Hepatocyte (in vitro differentiated cells): ENCODE measurements at regions not wholly inside any gene's neighbourhood (a gene's known extent, or its start where the extent isn't known, plus 50 kb on each side); places are given as distances from the start of the nearest gene placed in this dataset.

Source experiments
- DNase-seq: peaks from one replicate; pipeline ENCODE4 v3.0.0-alpha.2; 2016; ENCODE audit warnings: low spot score
- H2AFZ ChIP-seq: fragments of 200-600 bp; sonication (generic); 2 replicates; pipeline ENCODE4 v1.6.0; 2016; ENCODE audit warnings: antibody characterized with exemption, mild to moderate bottlenecking
- H3K27ac ChIP-seq: fragments of 200-600 bp; sonication (generic); 2 replicates; pipeline ENCODE4 v1.5.1; 2016; ENCODE audit warnings: mild to moderate bottlenecking
- H3K27me3 ChIP-seq: fragments of 200-600 bp; sonication (generic); 2 replicates; pipeline ENCODE4 v1.6.1; 2016
- H3K36me3 ChIP-seq: fragments of 200-600 bp; sonication (generic); replicated peaks from 2 replicates; pipeline ENCODE4 v1.5.1; 2016; ENCODE audit warnings: low read depth; ENCODE audit not compliant: insufficient read depth
- H3K4me1 ChIP-seq: fragments of 200-600 bp; sonication (generic); 2 replicates; pipeline ENCODE4 v1.5.1; 2016; ENCODE audit warnings: mild to moderate bottlenecking, moderate library complexity; ENCODE audit not compliant: insufficient read depth
- H3K4me2 ChIP-seq: fragments of 200-600 bp; sonication (generic); 2 replicates; pipeline ENCODE4 v1.6.0; 2016
- H3K4me3 ChIP-seq: fragments of 200-600 bp; sonication (generic); 2 replicates; pipeline ENCODE4 v1.5.1; 2016; ENCODE audit warnings: mild to moderate bottlenecking
- H3K79me2 ChIP-seq: fragments of 200-600 bp; sonication (generic); 2 replicates; pipeline ENCODE4 v1.6.0; 2017; ENCODE audit warnings: mild to moderate bottlenecking
- H3K9me2 ChIP-seq: fragments of 200-600 bp; sonication (generic); replicated peaks from 2 replicates; pipeline ENCODE4 v1.6.0; 2017; ENCODE audit warnings: mild to moderate bottlenecking; ENCODE audit not compliant: insufficient read depth
- H3K9me3 ChIP-seq: fragments of 200-600 bp; sonication (generic); 2 replicates; pipeline ENCODE4 v1.5.1; 2016; ENCODE audit warnings: low read depth, mild to moderate bottlenecking
- H4K20me1 ChIP-seq: fragments of 200-600 bp; sonication (generic); 2 replicates; pipeline ENCODE4 v1.6.0; 2016; ENCODE audit warnings: mild to moderate bottlenecking; ENCODE audit not compliant: insufficient read depth, poor library complexity, severe bottlenecking
- CTCF ChIP-seq: fragments of 200-600 bp; sonication (generic); IDR thresholded peaks from 2 replicates; pipeline ENCODE4 v1.5.1; 2016; ENCODE audit warnings: antibody characterized with exemption, mild to moderate bottlenecking; ENCODE audit not compliant: poor library complexity
- EZH2 ChIP-seq: fragments of 200-600 bp; sonication (generic); IDR thresholded peaks from 2 replicates; pipeline ENCODE4 v1.6.1; 2016; ENCODE audit warnings: antibody characterized with exemption, mild to moderate bottlenecking, borderline replicate concordance
- EZH2phosphoT487 ChIP-seq: fragments of 200-600 bp; sonication (generic); IDR thresholded peaks from one replicate; pipeline ENCODE4 v1.6.1; 2018; ENCODE audit warnings: antibody characterized with exemption, mild to moderate bottlenecking, low read depth, moderate library complexity; ENCODE audit not compliant: unreplicated experiment, severe bottlenecking
- WGBS: methylation state at CpG from one replicate; pipeline ENCODE4 v1.1.6; 2016; ENCODE audit warnings: low lambda C conversion rate; ENCODE audit errors: missing lambda C conversion rate; 5-methylcytosine and 5-hydroxymethylcytosine counted together

- 40% methylated on average over 4 of the region's 4 CpGs for WGBS
- no peaks in the 10 kb centered on the region for H3K9me2 ChIP-seq
- no peaks in the 10 kb centered on the region for H3K9me3 ChIP-seq
These were observed 293.9 kb upstream of the SYT4 start for GRCh38 chr18:43571078-43571689.

DNA sequence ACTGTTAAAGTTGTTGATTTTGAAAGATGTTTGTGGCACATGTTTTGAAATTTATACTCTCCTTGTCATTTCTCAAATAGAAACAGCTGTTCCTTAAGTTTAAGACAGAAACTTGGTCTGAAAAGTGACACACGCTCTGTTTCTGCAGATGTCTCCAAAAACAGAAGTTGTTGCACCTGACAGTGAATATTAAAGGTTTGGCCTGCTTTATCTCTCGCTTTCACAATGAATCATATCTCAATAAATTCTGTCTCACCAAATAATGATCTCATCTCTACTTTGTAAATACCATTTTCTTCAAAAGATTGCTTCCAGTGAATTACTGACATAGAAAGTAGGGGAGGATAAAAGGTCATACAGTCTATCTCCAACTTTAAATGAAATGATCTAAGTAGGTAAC, 294.9 kb upstream of the SYT4 start:
- Histone ChIP-seq H3K4me1 (no peaks in the 10 kb centered on the region), H3K9me2 (no peaks in the 10 kb centered on the region), H4K20me1 (no peaks in the 10 kb centered on the region), H3K27me3 (no peaks in the 10 kb centered on the region), H3K9me3 (no peaks in the 10 kb centered on the region), H3K36me3 (no peaks in the 10 kb centered on the region), H2AFZ (no peak overlapping the region), H3K27ac (no peak overlapping the region), H3K79me2 (no peaks in the 10 kb centered on the region), H3K4me2 (no peak overlapping the region), H3K4me3 (no peak overlapping the region)
- 81% methylated on average over 2 of the region's 2 CpGs for WGBS
- no peak for DNase-seq
- no peak for TF ChIP-seq CTCF
- no peak for TF ChIP-seq EZH2
- TF ChIP-seq EZH2phosphoT487, result no peak

More at GRCh38 chr18:43571078-43571689, 293.9 kb upstream of the SYT4 start:
- peak; percentile 67 for DNase-seq
- peak; percentile 77 for TF ChIP-seq CTCF
- TF ChIP-seq EZH2phosphoT487, result no peak
- Histone ChIP-seq H3K27ac (no peak overlapping the region), H4K20me1 (no peaks in the 10 kb centered on the region), H3K36me3 (no peaks in the 10 kb centered on the region), H3K4me1 (no peaks in the 10 kb centered on the region), H2AFZ (no peak overlapping the region), H3K4me3 (no peak overlapping the region), H3K4me2 (no peak overlapping the region), H3K79me2 (no peaks in the 10 kb centered on the region), H3K27me3 (no peaks in the 10 kb centered on the region)

DNA sequence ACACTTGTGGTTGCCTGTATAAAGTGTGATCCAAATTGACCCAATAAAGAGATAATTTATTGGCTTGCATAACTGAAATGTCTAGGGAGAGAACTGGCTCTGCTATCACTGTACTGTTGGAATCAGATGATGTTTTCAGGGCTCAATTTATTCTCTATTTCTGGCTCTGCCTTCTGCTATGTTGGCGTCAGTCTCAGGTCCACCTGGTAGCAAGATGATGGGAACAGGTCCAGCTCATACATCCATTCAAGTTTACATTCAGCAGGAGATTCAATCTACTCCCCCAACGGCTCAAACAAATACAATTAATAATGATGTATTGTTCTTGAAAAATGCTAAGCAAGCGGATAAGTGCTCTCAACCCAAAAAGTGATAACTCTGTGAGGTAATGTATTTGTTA, 297.7 kb upstream of the SYT4 start:
- TF ChIP-seq EZH2phosphoT487 (no peak), EZH2 (no peak), CTCF (no peak)
- no peaks in the 10 kb centered on the region for H3K9me2 ChIP-seq
- H3K36me3 ChIP-seq, result no peaks in the 10 kb centered on the region
- H2AFZ ChIP-seq, result no peak overlapping the region
- H3K4me2 ChIP-seq, result no peak overlapping the region
- no peaks in the 10 kb centered on the region for H3K4me1 ChIP-seq
- H3K79me2 ChIP-seq, result no peaks in the 10 kb centered on the region
- no peaks in the 10 kb centered on the region for H4K20me1 ChIP-seq
- no peak for DNase-seq
- H3K27ac ChIP-seq, result no peak overlapping the region
- 72% methylated on average over 3 of the region's 3 CpGs for WGBS
- H3K4me3 ChIP-seq, result no peak overlapping the region
- H3K9me3 ChIP-seq, result no peaks in the 10 kb centered on the region
- no peaks in the 10 kb centered on the region for H3K27me3 ChIP-seq

GRCh38 chr18:43578211-43578610, 300.9 kb upstream of the SYT4 start:
- H4K20me1 ChIP-seq, result no peaks in the 10 kb centered on the region
- no peaks in the 10 kb centered on the region for H3K9me3 ChIP-seq
- no peak for DNase-seq
- no peak overlapping the region for H3K4me2 ChIP-seq
- H3K9me2 ChIP-seq, result no peaks in the 10 kb centered on the region
- no peaks in the 10 kb centered on the region for H3K4me1 ChIP-seq
- TF ChIP-seq CTCF (no peak), EZH2phosphoT487 (no peak), EZH2 (no peak)
- no peak overlapping the region for H3K4me3 ChIP-seq
- no peak overlapping the region for H2AFZ ChIP-seq
- 74% methylated on average over 1 of the region's 1 CpG for WGBS
- no peaks in the 10 kb centered on the region for H3K27me3 ChIP-seq
- no peaks in the 10 kb centered on the region for H3K36me3 ChIP-seq
- no peak overlapping the region for H3K27ac ChIP-seq
- no peaks in the 10 kb centered on the region for H3K79me2 ChIP-seq
